ENCODE measurements at regions not wholly inside any gene's neighbourhood (a gene's known extent, or its start where the extent isn't known, plus 50 kb on each side); places are given as distances from the start of the nearest gene placed in this dataset.
"Not testable (repeated sequence)": the region's sequence is repeated elsewhere in the genome, so short reads cannot be mapped to it uniquely, and the experiment has no call there.

DNA sequence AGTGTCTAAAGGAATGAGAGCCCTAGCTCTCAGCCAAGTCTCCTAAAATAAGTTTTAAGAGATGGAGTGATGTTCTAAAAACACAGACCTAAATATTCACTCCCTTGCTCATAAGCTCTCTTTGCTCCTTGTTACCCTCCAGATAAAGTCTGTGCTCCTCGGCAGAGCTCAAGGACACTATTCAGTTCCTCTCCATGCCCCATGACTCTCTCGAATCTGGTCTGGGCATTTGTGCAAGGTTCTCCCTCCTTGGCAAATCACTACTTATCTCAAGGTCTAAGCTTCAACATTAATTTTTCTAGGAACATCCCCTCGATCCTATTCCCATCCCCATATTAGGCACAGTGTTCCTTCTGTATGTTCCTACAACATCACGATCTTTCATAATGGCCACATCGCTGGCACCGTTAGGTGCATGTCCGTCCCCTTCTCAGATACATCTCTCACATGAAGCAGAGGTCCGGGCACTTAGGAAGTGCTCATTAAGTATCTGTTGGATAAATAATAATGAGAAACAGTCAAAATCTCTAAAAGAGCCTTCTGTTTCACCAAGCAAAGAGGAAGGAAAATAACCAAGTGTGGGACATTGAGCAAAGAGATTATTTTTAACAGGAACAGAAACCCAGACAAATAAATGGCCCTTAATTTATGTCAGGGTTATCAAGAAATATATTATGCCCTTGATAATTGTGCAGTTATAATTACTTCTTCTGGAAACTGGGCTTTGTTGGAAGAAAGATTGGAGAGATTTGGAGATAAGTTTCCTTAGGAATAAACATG is 85.9 kb upstream of the HTR4 start:
- no peak overlapping the region for H3K4me3 ChIP-seq
- POLR2A ChIA-PET (ENCODE audit: unreplicated experiment) = no interaction called here
- no peak overlapping the region for H3K4me2 ChIP-seq
- intact Hi-C loops (cut with micrococcal nuclease; ENCODE audit: unreplicated experiment) = loop anchor here (2.0 kb wide), 2 partner anchors 87 to 217 kb away; partner anchors contain the start of gene ADRB2
- no peaks in the 10 kb centered on the region for H3K9me3 ChIP-seq (ENCODE audit: insufficient read depth, low read depth)
- BruUV-seq (replicated peaks) = no TSS peak
- no peaks in the 10 kb centered on the region for H3K36me3 ChIP-seq (ENCODE audit: low read depth)
- no peak for DNase-seq
- no peaks in the 10 kb centered on the region for H3K9me2 ChIP-seq (ENCODE audit: insufficient read depth)
- H2AFZ ChIP-seq = no peak overlapping the region
- no peak overlapping the region for H3K27ac ChIP-seq
- peaks cover 16% of the 10 kb centered on the region for H3K4me1 ChIP-seq (replicated peaks; ENCODE audit: insufficient read depth)
- H3K79me2 ChIP-seq (ENCODE audit: low read depth) = no peaks in the 10 kb centered on the region
- CTCF ChIA-PET = interaction anchor here (1.1 to 3.1 kb wide), 7 partner anchors 85 to 374 kb away, joined by 3 to 23 read pairs (median 7); partner anchors contain the start of gene ADRB2
- TF ChIP-seq, protein P1, sequence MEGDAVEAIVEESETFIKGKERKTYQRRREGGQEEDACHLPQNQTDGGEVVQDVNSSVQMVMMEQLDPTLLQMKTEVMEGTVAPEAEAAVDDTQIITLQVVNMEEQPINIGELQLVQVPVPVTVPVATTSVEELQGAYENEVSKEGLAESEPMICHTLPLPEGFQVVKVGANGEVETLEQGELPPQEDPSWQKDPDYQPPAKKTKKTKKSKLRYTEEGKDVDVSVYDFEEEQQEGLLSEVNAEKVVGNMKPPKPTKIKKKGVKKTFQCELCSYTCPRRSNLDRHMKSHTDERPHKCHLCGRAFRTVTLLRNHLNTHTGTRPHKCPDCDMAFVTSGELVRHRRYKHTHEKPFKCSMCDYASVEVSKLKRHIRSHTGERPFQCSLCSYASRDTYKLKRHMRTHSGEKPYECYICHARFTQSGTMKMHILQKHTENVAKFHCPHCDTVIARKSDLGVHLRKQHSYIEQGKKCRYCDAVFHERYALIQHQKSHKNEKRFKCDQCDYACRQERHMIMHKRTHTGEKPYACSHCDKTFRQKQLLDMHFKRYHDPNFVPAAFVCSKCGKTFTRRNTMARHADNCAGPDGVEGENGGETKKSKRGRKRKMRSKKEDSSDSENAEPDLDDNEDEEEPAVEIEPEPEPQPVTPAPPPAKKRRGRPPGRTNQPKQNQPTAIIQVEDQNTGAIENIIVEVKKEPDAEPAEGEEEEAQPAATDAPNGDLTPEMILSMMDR (conservative IDR thresholded peaks at IDR 0.05) = no peak
- H3F3A ChIP-seq (ENCODE audit: insufficient read depth, low read depth) = no peaks in the 10 kb centered on the region
- H3K27me3 ChIP-seq (ENCODE audit: insufficient read depth, low read depth) = no peaks in the 10 kb centered on the region
- no peaks in the 10 kb centered on the region for H4K20me1 ChIP-seq (ENCODE audit: insufficient read depth)

DNA sequence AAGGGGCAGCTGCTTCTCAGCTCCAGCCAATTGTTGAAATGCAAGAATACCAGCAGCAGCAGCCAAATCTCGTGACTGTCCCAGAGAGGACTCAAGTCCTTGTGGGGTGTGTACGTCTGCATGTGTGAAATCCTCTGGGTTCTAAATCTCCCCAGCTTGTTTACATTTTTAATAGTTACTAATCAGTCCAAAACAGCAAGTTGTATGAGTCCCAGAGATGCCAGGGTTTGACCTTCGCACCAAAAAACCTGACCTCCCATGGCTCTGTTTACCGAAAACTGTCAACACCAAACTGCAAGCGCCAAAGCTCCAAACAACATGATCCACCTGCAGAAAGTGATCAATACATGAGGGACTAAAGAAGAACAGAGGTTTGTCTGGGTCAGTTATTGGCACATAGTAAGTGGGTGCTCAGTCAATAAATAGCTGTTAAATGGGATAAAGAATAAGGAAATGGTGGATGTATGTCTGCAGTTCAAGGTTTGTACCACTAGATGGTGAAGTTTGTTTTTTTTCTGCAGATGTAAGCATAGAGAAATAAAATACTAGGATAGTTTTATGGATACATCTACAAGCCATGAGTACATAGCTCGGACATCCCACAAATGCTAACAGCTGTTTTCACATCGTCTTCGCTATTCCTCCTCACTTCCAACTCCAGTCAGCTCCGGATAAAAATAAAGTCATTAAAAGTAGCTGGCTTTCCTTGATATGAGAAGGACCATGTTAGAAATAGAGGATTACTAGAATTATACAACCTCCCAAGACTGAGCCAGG is 85.3 kb upstream of the ADRB2 start:
- Histone ChIP-seq H3F3A (ENCODE audit: insufficient read depth, low read depth) (no peaks in the 10 kb centered on the region), H3K27ac (no peak overlapping the region), H3K27me3 (ENCODE audit: insufficient read depth, low read depth) (no peaks in the 10 kb centered on the region), H4K20me1 (ENCODE audit: insufficient read depth) (no peaks in the 10 kb centered on the region), H3K4me2 (0 out of 2 replicates have a peak overlapping the region, but pooled peaks have one; percentile 15), H3K36me3 (ENCODE audit: low read depth) (no peaks in the 10 kb centered on the region), H3K9me2 (ENCODE audit: insufficient read depth) (no peaks in the 10 kb centered on the region), H2AFZ (no peak overlapping the region), H3K4me1 (replicated peaks; ENCODE audit: insufficient read depth) (peaks cover 14% of the 10 kb centered on the region), H3K4me3 (no peak overlapping the region), H3K9me3 (ENCODE audit: insufficient read depth, low read depth) (no peaks in the 10 kb centered on the region), H3K79me2 (ENCODE audit: low read depth) (no peaks in the 10 kb centered on the region)
- intact Hi-C loops (cut with micrococcal nuclease; ENCODE audit: unreplicated experiment) = loop anchor here (2.0 kb wide), 2 partner anchors 86 to 216 kb away; partner anchors contain the start of gene ADRB2
- ChIA-PET POLR2A (ENCODE audit: unreplicated experiment) (interaction anchor here (0.6 to 0.7 kb wide), 3 partner anchors 237 to 481 kb away, joined by 3 to 9 read pairs (median 5); no protein-coding TSS in a partner anchor), CTCF (interaction anchor here (0.6 to 3.1 kb wide), 20 partner anchors 10 to 513 kb away, joined by 3 to 23 read pairs (median 4); partner anchors contain the start of gene ADRB2)
- TF ChIP-seq, protein P1 (conservative IDR thresholded peaks at IDR 0.05) = peak; percentile 93
- TF ChIP-seq EZH2 (IDR thresholded peaks at IDR 0.05; ENCODE audit: low read depth) = no peak
- DNase-seq = peak in 1 of 2 experiments; percentile 65
- BruUV-seq (replicated peaks) = no TSS peak

DNA sequence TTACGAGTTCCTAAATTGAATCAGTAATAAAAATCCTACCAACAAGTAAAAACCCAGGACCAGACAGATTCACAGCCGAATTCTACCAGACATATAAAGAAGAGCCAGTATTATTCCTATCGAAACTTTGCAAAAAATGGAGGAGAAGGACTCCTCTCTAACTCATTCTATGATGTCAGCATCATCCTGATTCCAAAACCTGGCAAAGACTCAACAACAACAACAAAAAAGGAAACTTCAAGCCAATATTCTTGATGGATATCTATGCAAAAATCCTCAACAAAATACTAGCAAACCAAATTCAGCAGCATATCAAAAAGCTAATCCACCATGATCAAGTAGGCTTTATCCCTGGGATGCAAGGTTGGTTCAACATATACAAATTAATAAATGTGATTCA is 84.6 kb upstream of the ADRB2 start:
- Histone ChIP-seq H3K4me2 (0 out of 2 replicates have a peak overlapping the region, but pooled peaks have one; percentile 15), H3K4me1 (replicated peaks; ENCODE audit: insufficient read depth) (peaks cover 13% of the 10 kb centered on the region)
- H3K9me3 ChIP-seq (ENCODE audit: insufficient read depth, low read depth); H2AFZ ChIP-seq; H3K9me2 ChIP-seq (ENCODE audit: insufficient read depth); H3K27ac ChIP-seq; BruUV-seq (replicated peaks); H4K20me1 ChIP-seq (ENCODE audit: insufficient read depth); H3F3A ChIP-seq (ENCODE audit: insufficient read depth, low read depth); H3K27me3 ChIP-seq (ENCODE audit: insufficient read depth, low read depth); DNase-seq; H3K79me2 ChIP-seq (ENCODE audit: low read depth); H3K36me3 ChIP-seq (ENCODE audit: low read depth); H3K4me3 ChIP-seq: not testable (repeated sequence)
- ChIA-PET POLR2A (ENCODE audit: unreplicated experiment) (interaction anchor here (0.6 to 0.7 kb wide), 2 partner anchors 237 to 373 kb away, joined by 3 to 5 read pairs; no protein-coding TSS in a partner anchor), CTCF (interaction anchor here (0.6 to 3.1 kb wide), 19 partner anchors 11 to 512 kb away, joined by 3 to 23 read pairs (median 4); partner anchors contain the start of gene ADRB2)
- intact Hi-C loops (cut with micrococcal nuclease; ENCODE audit: unreplicated experiment) = loop anchor here (2.0 kb wide), 2 partner anchors 85 to 215 kb away; partner anchors contain the start of gene ADRB2

GRCh38 chr5:148744380-148744779 is 82.0 kb upstream of the ADRB2 start:
- H3F3A ChIP-seq (ENCODE audit: insufficient read depth, low read depth); H2AFZ ChIP-seq; H3K27me3 ChIP-seq (ENCODE audit: insufficient read depth, low read depth); H3K9me2 ChIP-seq (ENCODE audit: insufficient read depth); intact Hi-C loops (cut with micrococcal nuclease; ENCODE audit: unreplicated experiment); H4K20me1 ChIP-seq (ENCODE audit: insufficient read depth); DNase-seq; BruUV-seq (replicated peaks); H3K27ac ChIP-seq; H3K4me1 ChIP-seq (replicated peaks; ENCODE audit: insufficient read depth); H3K9me3 ChIP-seq (ENCODE audit: insufficient read depth, low read depth); H3K4me3 ChIP-seq; H3K4me2 ChIP-seq; POLR2A ChIA-PET (ENCODE audit: unreplicated experiment); H3K36me3 ChIP-seq (ENCODE audit: low read depth); H3K79me2 ChIP-seq (ENCODE audit: low read depth): not testable (repeated sequence)
- CTCF ChIA-PET = interaction anchor here (1.3 kb wide), 1 partner anchor 213 kb away, joined by 5 read pairs; no protein-coding TSS in a partner anchor
